ENCODE measurements at regions not wholly inside any gene's neighbourhood (a gene's known extent, or its start where the extent isn't known, plus 50 kb on each side); places are given as distances from the start of the nearest gene placed in this dataset.

- Histone ChIP-seq H3K4me3 (replicated peaks; ENCODE audit: insufficient read depth, low read length) (no peak overlapping the region), H3K27ac (replicated peaks) (no peak overlapping the region), H3K27me3 (ENCODE audit: insufficient read depth, poor library complexity, severe bottlenecking) (no peaks in the 10 kb centered on the region)
- no peak for TF ChIP-seq POLR2AphosphoS5 (IDR thresholded peaks at IDR 0.05; ENCODE audit: low read depth)
- no peak for TF ChIP-seq SPI1 (IDR thresholded peaks at IDR 0.05; ENCODE audit: borderline replicate concordance, low read depth)
- TF ChIP-seq GABPA (IDR thresholded peaks at IDR 0.05; ENCODE audit: low read depth): no peak
- TF ChIP-seq CTCF (IDR thresholded peaks at IDR 0.05; ENCODE audit: insufficient read depth, low read length): no peak
- TF ChIP-seq REST (IDR thresholded peaks at IDR 0.05; ENCODE audit: insufficient replicate concordance, low read depth): no peak
- DNase-seq (ENCODE audit: low read depth in 1 of 2, low spot score in 1 of 2): no peak
These were observed 225.8 kb downstream of the NSG2 start for GRCh38 chr5:174271316-174271715.

- TF ChIP-seq SPI1 (IDR thresholded peaks at IDR 0.05; ENCODE audit: borderline replicate concordance, low read depth) (no peak), CTCF (IDR thresholded peaks at IDR 0.05; ENCODE audit: insufficient read depth, low read length) (no peak), GABPA (IDR thresholded peaks at IDR 0.05; ENCODE audit: low read depth) (no peak), POLR2AphosphoS5 (IDR thresholded peaks at IDR 0.05; ENCODE audit: low read depth) (no peak), REST (IDR thresholded peaks at IDR 0.05; ENCODE audit: insufficient replicate concordance, low read depth) (no peak)
- H3K27ac ChIP-seq (replicated peaks): no peak overlapping the region
- H3K4me3 ChIP-seq (replicated peaks; ENCODE audit: insufficient read depth, low read length): no peak overlapping the region
- H3K27me3 ChIP-seq (ENCODE audit: insufficient read depth, poor library complexity, severe bottlenecking): no peaks in the 10 kb centered on the region
- no peak for DNase-seq (ENCODE audit: low read depth in 1 of 2, low spot score in 1 of 2)
These were observed 227.2 kb downstream of the NSG2 start for GRCh38 chr5:174272671-174273070.

- DNase-seq (ENCODE audit: low read depth in 1 of 2, low spot score in 1 of 2): no peak
- no peak overlapping the region for H3K27ac ChIP-seq (replicated peaks)
- no peaks in the 10 kb centered on the region for H3K27me3 ChIP-seq (ENCODE audit: insufficient read depth, poor library complexity, severe bottlenecking)
- no peak overlapping the region for H3K4me3 ChIP-seq (replicated peaks; ENCODE audit: insufficient read depth, low read length)
- TF ChIP-seq GABPA (IDR thresholded peaks at IDR 0.05; ENCODE audit: low read depth): no peak
- TF ChIP-seq CTCF (IDR thresholded peaks at IDR 0.05; ENCODE audit: insufficient read depth, low read length): no peak
- TF ChIP-seq SPI1 (IDR thresholded peaks at IDR 0.05; ENCODE audit: borderline replicate concordance, low read depth): no peak
- no peak for TF ChIP-seq REST (IDR thresholded peaks at IDR 0.05; ENCODE audit: insufficient replicate concordance, low read depth)
- TF ChIP-seq POLR2AphosphoS5 (IDR thresholded peaks at IDR 0.05; ENCODE audit: low read depth): no peak
These were observed 227.8 kb downstream of the NSG2 start for GRCh38 chr5:174273325-174273724.
